NCI-H748 (cell line): ENCODE measurements at regions not wholly inside any gene's neighbourhood (a gene's known extent, or its start where the extent isn't known, plus 50 kb on each side); places are given as distances from the start of the nearest gene placed in this dataset.
"Not testable (repeated sequence)": the region's sequence is repeated elsewhere in the genome, so short reads cannot be mapped to it uniquely, and the experiment has no call there.

Experiments used
- DNase-seq: peaks from one replicate; lab custom pipeline; 2025; ENCODE audit not compliant: unreplicated experiment; lab: John Stamatoyannopoulos, UW

GRCh38 chr2:37569131-37569823, 102.2 kb downstream of the CDC42EP3 start:
- no peak for DNase-seq

GRCh38 chr2:37569986-37570679, 101.3 kb downstream of the CDC42EP3 start:
- no peak for DNase-seq

DNA sequence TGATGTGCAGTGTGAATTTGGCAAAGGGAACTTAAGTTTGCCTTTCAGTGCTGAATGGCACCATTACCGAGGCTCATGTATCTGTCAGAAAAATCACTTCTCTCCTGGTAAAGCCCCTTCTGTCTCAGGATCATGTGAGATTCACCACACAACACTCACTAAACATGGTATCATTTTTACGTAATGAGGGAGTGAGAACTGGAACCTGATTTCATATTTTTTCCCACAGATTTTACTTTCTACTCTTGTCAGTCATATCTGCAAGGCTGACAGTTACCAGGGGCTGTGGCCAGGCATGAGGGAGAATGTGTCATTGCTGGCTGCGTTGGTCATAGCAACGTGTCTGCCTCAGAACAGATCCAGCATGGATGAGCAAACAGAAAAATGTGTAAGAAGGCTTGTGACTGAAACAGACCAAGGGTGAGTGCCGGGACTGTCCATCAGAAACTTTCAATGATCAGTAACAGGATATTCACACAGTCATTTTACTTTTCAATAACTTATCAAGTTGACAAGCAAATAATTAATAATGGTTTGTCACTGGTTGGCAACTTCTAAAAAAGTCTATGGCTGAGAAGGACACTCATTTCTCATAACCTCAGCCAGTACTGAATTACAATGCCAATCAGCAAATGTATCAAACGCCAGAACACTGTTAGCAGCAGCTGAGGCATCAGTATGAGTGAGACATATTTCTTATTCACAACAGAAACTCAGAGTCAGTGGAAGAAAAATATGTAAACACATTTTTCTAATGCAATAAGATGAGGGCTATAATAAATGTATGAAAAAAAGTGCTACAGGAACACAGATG, 100.5 kb downstream of the CDC42EP3 start:
- DNase-seq, result no peak

GRCh38 chr2:37571587-37572136, 99.8 kb downstream of the CDC42EP3 start:
- no peak for DNase-seq

- DNase-seq, result no peak
Observed at GRCh38 chr2:37573451-37574388, 97.7 kb downstream of the CDC42EP3 start.

DNA sequence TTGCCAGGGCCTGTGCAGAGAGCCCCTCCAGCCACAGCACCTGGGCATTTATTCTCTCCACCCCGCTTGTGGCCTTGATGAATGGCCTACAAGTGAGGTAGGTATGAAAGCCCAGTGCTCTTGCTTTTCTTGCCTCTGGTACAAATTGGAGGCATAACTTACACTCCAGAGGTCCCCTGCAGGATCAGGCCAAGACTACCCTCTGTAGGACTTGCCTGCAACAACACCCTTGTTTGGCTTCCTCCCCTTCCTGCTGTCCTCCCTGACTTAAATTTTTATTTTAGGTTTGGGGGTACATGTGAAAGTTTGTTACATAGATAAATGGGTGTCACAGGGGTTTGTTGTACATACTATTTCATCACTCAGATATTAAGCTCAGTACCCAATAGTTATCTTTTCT, 95.7 kb downstream of the CDC42EP3 start:
- DNase-seq, result no peak

- not testable (repeated sequence) for DNase-seq
Observed at GRCh38 chr2:37576194-37576593, 95.2 kb downstream of the CDC42EP3 start.

DNA sequence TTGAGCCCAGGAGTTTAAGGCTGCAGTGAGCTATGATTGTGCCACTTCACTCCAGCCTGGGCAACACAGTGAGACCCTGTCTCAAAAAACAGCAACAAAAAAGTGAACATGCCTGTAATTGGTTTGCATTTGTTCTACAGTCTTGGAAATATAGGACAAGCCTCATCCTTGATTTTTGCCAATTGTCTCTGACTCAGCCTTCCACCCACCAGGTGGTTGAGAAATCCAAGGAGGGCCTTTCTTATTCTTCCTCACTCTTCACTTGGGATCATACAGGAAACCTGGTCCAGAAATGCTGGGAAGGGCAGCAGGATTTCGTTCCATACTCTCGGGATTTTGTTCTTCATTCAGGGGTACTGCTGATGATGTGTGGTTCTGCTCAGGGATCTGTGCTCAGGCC, 94.6 kb downstream of the CDC42EP3 start:
- DNase-seq, result no peak

- no peak for DNase-seq
Observed at GRCh38 chr2:37579192-37579713, 92.2 kb downstream of the CDC42EP3 start.

DNA sequence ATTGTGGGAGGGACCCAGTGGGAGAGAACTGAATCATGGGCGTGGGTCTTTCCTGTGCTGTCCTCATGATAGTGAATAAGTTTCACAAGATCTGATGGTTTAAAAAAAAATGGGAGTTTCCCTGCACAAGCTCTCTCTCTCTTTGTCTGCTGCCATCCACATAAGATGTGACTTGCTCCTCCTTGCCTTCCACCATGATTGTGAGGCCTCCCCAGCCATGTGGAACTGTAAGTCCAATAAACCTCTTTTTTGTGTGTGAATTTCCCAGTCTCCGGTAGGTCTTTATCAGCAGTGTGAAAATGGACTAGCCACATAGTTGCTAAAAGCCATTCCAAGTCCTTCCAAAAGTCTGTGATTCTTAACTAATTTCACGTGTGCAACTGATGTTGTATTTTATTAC, 91.5 kb downstream of the CDC42EP3 start:
- not testable (repeated sequence) for DNase-seq

GRCh38 chr2:37581433-37581832, 90.0 kb downstream of the CDC42EP3 start:
- DNase-seq, result no peak

GRCh38 chr2:37582481-37583220, 88.8 kb downstream of the CDC42EP3 start:
- DNase-seq, result no peak

GRCh38 chr2:37583402-37583801, 88.0 kb downstream of the CDC42EP3 start:
- no peak for DNase-seq

DNA sequence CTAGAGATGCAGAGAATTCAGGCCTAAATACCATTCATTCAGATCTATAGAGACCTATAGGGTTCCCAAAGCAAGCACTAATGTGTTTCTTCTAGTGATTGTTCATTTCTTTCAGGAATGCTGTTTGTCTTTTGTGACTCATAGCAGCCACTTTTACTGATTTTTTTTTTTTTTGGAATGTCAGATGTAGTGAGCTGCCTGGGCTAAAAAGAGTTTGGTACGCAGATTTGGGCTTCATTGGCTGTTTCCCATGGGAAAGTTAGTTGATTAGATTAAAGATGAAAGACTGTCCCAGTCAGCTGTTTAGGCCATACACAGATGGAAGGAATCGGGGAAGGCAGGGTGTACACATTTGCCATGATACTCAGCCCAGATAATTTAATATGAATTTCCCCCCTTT, 87.6 kb downstream of the CDC42EP3 start:
- no peak for DNase-seq

DNA sequence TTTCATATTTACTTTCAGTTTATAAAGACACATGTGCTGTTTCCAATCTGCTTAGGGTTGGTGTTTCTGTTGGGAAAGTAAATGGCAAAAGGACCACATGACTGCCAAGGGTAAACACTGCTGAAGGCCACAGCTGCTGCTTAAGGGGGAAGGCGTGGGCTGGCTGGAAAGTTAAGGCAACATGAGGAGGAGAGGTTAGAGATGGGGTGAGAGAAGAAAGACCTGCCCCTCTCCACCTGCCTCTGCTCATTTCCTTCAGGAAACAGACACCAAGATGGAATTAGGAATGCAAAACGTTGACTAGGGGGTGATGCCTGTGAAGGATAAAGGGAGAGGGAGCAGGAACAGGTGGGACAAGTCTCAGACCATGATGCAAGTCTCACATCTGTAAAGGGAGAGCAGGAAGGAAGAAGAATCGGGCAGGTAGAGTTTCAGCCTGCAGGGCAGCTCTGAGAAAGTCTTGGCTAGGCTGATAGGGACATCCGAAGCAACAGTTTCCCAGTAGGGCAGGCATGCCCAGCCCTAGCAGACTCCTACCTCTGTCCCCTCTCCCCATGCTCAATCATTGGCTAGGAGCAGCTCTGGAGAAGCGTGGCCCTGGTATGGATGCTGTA, 86.0 kb downstream of the CDC42EP3 start:
- DNase-seq, result peak; percentile 67

DNA sequence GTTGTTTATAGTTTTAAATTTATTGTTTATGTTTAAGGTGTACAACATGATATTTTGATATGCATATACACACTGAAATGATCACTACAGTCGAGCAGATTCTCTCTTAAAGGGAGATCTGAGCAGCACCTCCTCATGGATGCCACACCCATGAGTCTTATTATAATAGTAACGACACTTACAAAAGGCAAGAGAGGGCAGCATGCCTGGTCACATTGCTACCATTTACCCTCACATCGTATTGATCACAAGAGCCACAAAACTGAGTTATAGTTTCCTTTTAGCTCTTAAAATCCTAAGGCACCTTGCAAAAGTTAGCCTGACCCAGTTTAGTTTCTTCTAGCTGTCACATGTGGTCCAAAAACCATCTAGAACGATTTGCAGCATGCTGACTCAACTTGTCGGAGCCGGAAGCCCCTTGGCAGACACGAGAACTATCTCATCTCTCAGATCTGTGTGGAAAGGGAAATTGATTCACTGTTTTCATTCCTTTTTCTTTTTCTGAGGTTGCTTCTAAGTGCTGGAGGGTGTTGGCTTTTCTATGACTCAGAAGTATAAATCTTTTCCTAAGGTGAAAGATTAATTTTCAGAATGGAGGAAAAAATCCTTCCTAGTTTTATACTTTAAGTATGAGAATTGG, 85.3 kb downstream of the CDC42EP3 start:
- DNase-seq, result no peak

GRCh38 chr2:37586663-37587317, 84.7 kb downstream of the CDC42EP3 start:
- no peak for DNase-seq

DNA sequence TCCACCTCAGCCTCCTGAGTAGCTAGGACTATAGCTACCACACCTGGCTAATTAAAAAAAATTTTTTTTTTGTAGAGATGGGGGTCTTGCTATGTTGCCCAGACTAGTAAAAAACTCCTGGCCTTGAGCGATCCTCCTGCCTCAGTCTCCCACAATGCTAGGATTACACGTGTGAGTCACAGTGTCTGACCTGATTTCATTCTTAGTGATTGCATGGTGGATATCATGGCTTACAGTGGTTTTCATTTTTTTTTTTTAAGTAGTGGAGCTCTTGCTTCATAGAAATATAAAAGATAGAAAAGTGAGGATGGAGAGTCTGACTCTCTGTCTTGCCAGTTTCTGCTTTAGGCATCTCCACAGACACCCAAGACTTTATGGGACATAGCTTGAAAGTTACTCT, 83.6 kb downstream of the CDC42EP3 start:
- DNase-seq, result no peak
